ENCODE measurements at regions not wholly inside any gene's neighbourhood (a gene's known extent, or its start where the extent isn't known, plus 50 kb on each side); places are given as distances from the start of the nearest gene placed in this dataset.

- CTCF ChIA-PET, result no interaction called here
- TF ChIP-seq ZBTB33 (IDR thresholded peaks at IDR 0.05; ENCODE audit: borderline replicate concordance, low read depth) (no peak), FOXJ3 (CRISPR knock-in tag; IDR thresholded peaks at IDR 0.05) (no peak), CTCF (IDR thresholded peaks at IDR 0.05) (no peak), RFX5 (IDR thresholded peaks at IDR 0.05; ENCODE audit: low read length) (no peak), FOSL2 (IDR thresholded peaks at IDR 0.05; ENCODE audit: borderline replicate concordance, low read depth) (no peak), MXI1 (IDR thresholded peaks at IDR 0.05; ENCODE audit: low read depth, low read length) (no peak), RAD21 (IDR thresholded peaks at IDR 0.05; ENCODE audit: low read length) (no peak), TCF12 (IDR thresholded peaks at IDR 0.05) (no peak)
- Histone ChIP-seq H3K4me3 (ENCODE audit: low read depth in 2 of 2, low read length in 1 of 2) (no peak overlapping the region), H3K9ac (no peak overlapping the region), H3K9me2 (no peaks in the 10 kb centered on the region), H3K27me3 (ENCODE audit: insufficient read depth) (no peaks in the 10 kb centered on the region), H3K4me1 (ENCODE audit: control insufficient read depth in 1 of 2, insufficient read depth in 2 of 2, low read depth in 1 of 2, low read length in 1 of 2) (no peaks in the 10 kb centered on the region), H2AFZ (ENCODE audit: low read depth) (no peak overlapping the region), H3K27ac (ENCODE audit: low read depth in 2 of 2, low read length in 1 of 2) (no peak overlapping the region), H3K9me3 (no peaks in the 10 kb centered on the region), H3F3A (replicated peaks; ENCODE audit: insufficient read depth) (no peaks in the 10 kb centered on the region), H3K79me2 (ENCODE audit: insufficient read depth) (no peaks in the 10 kb centered on the region), H3K36me3 (replicated peaks in 1 of 2; ENCODE audit: control insufficient read depth in 1 of 2, insufficient read depth in 2 of 2, low read length in 1 of 2) (no peaks in the 10 kb centered on the region), H3K4me2 (no peak overlapping the region), H4K20me1 (ENCODE audit: insufficient read depth) (no peaks in the 10 kb centered on the region)
- DNase-seq, result no peak
- POLR2A ChIA-PET, result no interaction called here
- 0% methylated on average over 2 of the region's 2 CpGs for WGBS (ENCODE audit: low lambda C conversion rate)
These were observed 115.0 kb upstream of the HS3ST1 start for GRCh38 chr4:11543706-11544105.

- Histone ChIP-seq H3K4me1 (ENCODE audit: control insufficient read depth in 1 of 2, insufficient read depth in 2 of 2, low read depth in 1 of 2, low read length in 1 of 2) (no peaks in the 10 kb centered on the region), H3K9ac (no peak overlapping the region), H2AFZ (ENCODE audit: low read depth) (no peak overlapping the region), H3F3A (replicated peaks; ENCODE audit: insufficient read depth) (no peaks in the 10 kb centered on the region), H3K27ac (ENCODE audit: low read depth in 2 of 2, low read length in 1 of 2) (no peak overlapping the region), H3K9me2 (no peaks in the 10 kb centered on the region), H3K27me3 (ENCODE audit: insufficient read depth) (no peaks in the 10 kb centered on the region), H3K79me2 (ENCODE audit: insufficient read depth) (no peaks in the 10 kb centered on the region), H3K4me3 (ENCODE audit: low read depth in 2 of 2, low read length in 1 of 2) (no peak overlapping the region), H3K4me2 (no peak overlapping the region), H4K20me1 (ENCODE audit: insufficient read depth) (no peaks in the 10 kb centered on the region), H3K9me3 (no peaks in the 10 kb centered on the region), H3K36me3 (replicated peaks in 1 of 2; ENCODE audit: control insufficient read depth in 1 of 2, insufficient read depth in 2 of 2, low read length in 1 of 2) (no peaks in the 10 kb centered on the region)
- POLR2A ChIA-PET, result no interaction called here
- DNase-seq, result no peak
- WGBS (ENCODE audit: low lambda C conversion rate), result 0% methylated on average over 2 of the region's 2 CpGs
- TF ChIP-seq MAX (IDR thresholded peaks at IDR 0.05; ENCODE audit: low read depth) (no peak), RXRA (IDR thresholded peaks at IDR 0.05; ENCODE audit: borderline replicate concordance, low read depth) (no peak), TAF1 (IDR thresholded peaks at IDR 0.05; ENCODE audit: borderline replicate concordance, low read depth, low read length) (no peak), USF1 (IDR thresholded peaks at IDR 0.05; ENCODE audit: borderline replicate concordance, low read depth) (no peak), NRF1 (IDR thresholded peaks at IDR 0.05; ENCODE audit: low read depth, low read length) (no peak), IRF3 (IDR thresholded peaks at IDR 0.05; ENCODE audit: low read depth, low read length) (no peak), JUND (IDR thresholded peaks at IDR 0.05) (no peak), ELF1 (IDR thresholded peaks at IDR 0.05) (no peak), GABPA (IDR thresholded peaks at IDR 0.05; ENCODE audit: low read depth) (no peak)
- CTCF ChIA-PET, result no interaction called here
These were observed 114.3 kb upstream of the HS3ST1 start for GRCh38 chr4:11542952-11543351.
